ENCODE measurements at regions not wholly inside any gene's neighbourhood (a gene's known extent, or its start where the extent isn't known, plus 50 kb on each side); places are given as distances from the start of the nearest gene placed in this dataset.

DNA sequence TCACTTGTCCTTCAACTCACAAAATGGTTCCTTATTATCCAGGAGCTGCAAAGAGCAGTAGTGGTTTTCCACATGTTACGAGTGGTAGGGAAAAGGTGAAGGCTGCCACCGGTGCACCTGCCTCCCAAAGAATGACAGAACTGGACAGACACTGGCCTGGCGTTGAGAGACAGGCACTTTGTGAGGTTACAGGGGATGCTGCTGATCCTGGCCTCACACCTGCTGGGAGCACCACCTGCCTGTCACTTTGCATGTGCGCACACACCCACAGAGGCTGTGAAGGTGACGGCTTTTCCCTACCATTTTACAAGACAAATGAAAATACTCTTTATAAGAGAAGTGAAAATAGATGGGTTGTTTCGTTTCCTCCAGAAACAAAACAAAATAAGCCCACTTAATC, 175.3 kb upstream of the B3GAT1 start:
- intact Hi-C loops (cut with DNase I; ENCODE audit: low total_unique reads) = no loop called here
- WGBS, 2 donors = 63 to 75% methylated on average over 6 of the region's 6 CpGs
- no peak for TF ChIP-seq POLR2A (IDR thresholded peaks at IDR 0.05)
- TF ChIP-seq, protein P1, sequence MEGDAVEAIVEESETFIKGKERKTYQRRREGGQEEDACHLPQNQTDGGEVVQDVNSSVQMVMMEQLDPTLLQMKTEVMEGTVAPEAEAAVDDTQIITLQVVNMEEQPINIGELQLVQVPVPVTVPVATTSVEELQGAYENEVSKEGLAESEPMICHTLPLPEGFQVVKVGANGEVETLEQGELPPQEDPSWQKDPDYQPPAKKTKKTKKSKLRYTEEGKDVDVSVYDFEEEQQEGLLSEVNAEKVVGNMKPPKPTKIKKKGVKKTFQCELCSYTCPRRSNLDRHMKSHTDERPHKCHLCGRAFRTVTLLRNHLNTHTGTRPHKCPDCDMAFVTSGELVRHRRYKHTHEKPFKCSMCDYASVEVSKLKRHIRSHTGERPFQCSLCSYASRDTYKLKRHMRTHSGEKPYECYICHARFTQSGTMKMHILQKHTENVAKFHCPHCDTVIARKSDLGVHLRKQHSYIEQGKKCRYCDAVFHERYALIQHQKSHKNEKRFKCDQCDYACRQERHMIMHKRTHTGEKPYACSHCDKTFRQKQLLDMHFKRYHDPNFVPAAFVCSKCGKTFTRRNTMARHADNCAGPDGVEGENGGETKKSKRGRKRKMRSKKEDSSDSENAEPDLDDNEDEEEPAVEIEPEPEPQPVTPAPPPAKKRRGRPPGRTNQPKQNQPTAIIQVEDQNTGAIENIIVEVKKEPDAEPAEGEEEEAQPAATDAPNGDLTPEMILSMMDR (IDR thresholded peaks at IDR 0.05) = no peak
- no peak overlapping the region for H3K4me3 ChIP-seq (ENCODE audit: low read depth, poor library complexity, severe bottlenecking)
- no peak for DNase-seq (ENCODE audit: low spot score in 2 of 2)

DNA sequence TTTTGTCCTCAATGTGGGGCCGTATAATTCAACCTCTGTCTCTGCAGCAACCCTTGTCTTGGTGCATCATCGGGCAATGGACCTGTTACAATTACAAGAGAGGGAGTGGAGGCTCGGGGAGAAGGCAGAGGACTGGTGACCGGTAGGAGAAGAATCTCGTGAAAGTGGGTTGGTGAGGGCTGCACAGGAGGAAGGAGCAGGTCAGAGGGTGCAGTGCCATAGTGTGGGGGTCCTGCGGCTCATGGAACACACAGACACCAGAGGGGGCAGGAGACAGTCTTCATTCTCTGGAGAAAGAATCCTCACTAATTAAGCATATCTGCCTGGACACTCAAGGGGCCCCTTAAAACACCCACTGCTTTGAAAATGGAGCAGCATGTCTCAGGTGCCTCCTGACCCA, 174.7 kb upstream of the B3GAT1 start:
- TF ChIP-seq, protein P1 (IDR thresholded peaks at IDR 0.05) = no peak
- TF ChIP-seq POLR2A (IDR thresholded peaks at IDR 0.05) = no peak
- WGBS, 2 donors = 78 to 83% methylated on average over 6 of the region's 6 CpGs
- intact Hi-C loops (cut with DNase I; ENCODE audit: low total_unique reads) = no loop called here
- DNase-seq (ENCODE audit: low spot score in 2 of 2) = no peak
- H3K4me3 ChIP-seq (ENCODE audit: low read depth, poor library complexity, severe bottlenecking) = no peak overlapping the region

DNA sequence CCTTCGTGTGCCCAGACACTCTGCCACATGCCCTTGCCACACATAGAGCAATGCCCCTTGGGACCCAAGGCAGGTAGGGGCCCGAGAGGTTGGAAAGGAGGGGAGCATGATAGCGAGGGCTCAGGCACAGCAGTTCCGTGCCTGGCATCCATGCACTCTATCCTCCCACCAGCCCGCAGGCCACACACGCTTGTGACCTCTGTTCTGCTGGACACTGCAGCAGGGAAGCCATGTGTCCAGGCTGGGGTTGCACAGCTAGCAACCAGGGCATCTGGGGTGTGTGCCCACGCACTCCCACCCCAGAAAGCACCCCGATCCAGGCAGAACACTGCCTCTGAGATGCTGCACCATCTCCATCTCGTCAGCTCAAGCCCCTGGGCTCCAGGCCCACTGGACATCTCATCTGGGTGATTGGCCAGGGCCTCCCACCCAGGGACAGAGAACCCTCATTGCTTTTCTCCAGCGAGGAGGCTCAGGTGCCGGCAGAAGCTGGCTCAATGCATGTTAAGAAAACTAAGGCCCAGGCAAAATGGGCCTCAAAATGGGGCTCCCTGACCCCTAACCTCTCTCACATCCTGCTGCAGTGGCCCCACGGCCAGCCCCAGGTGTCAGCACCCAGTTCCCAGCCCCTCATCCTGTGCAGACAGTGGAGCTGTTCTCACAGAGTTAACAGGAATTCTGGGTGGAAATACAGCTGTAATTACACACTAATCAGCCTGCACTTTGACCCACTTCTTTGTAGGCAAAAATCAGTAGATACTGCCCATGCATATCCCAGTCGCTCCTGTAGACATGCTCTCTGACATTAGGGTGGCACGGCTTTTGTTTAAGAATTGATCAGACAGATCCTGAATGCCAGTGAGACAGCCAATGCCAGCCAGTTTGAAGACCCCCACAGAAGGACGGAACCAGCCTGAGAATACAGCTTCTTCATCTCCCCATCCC, 173.9 kb upstream of the B3GAT1 start:
- DNase-seq (ENCODE audit: low spot score in 2 of 2) = no peak
- intact Hi-C loops (cut with DNase I; ENCODE audit: low total_unique reads) = no loop called here
- TF ChIP-seq, protein P1 (IDR thresholded peaks at IDR 0.05) = no peak
- TF ChIP-seq POLR2A (IDR thresholded peaks at IDR 0.05) = no peak
- 85 to 86% methylated on average over 14 to 15 of the region's 15 CpGs for WGBS, 2 donors
- H3K4me3 ChIP-seq (ENCODE audit: low read depth, poor library complexity, severe bottlenecking) = no peak overlapping the region

DNA sequence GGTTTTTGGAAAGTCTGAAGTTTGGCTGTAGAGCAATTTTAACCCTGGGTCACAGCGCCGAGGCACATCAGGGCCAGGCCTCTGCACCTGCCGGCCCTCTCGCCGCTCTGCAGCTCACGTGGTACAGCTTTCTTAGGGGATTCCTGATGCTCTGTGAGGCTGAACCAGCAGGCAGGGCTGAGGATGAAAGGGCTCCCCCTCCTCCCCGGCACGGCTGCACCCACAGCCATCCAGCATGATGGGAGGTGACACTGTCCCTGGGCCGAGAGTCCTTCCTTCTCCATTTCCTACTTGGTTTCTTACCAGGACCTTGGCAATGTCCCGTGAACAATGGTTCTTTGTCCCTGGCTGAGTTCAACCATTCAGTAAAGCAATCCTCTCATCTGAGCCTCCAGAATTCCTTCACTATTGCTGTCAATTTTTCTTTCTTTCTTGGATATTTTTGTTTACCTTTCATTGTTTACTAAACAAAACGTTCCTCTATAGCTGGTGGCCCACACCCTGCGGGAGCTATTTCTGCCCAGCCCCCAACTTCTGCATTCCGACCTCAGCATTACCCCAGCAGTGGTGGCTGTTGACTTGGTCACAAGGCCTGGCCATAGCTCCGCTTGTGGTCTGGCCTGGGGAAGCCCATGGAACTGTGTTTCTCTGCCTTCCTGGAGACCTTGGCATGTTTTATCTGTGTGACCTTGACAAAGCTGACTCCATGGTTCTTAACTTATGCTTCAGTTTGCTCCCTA, 172.8 kb upstream of the B3GAT1 start:
- no peak overlapping the region for H3K4me3 ChIP-seq (ENCODE audit: low read depth, poor library complexity, severe bottlenecking)
- DNase-seq (ENCODE audit: low spot score in 2 of 2) = no peak
- intact Hi-C loops (cut with DNase I; ENCODE audit: low total_unique reads) = no loop called here
- WGBS, 2 donors = 51 to 62% methylated on average over 14 of the region's 14 CpGs
- TF ChIP-seq, protein P1 (IDR thresholded peaks at IDR 0.05) = no peak
- TF ChIP-seq POLR2A (IDR thresholded peaks at IDR 0.05) = no peak

DNA sequence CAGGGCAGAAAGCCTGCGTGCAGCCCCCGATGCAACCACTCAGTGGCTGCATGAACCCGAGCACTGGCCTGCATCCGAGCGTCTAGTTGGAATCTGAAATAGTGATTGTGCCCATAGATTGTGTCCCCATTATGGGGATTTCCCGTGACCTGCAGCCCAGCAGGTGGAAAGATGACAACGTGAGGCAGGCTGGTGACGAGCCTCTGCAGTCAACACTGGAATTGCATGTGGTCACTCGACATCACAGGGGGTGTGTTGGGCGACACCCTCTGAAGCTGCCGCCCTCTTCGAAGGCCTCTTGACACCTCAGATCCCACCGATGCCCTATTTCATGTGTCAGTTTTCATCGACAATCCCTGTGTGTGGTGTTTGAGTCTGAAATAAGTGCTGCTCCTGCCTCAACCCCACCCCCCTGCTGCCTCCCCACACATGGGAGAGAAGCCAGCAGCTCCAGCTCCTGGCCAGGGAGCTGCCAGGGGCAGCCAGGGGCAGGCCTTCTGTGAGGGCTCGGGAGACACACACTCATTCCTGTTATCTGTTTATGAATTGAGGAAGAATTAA, 172.0 kb upstream of the B3GAT1 start:
- intact Hi-C loops (cut with DNase I; ENCODE audit: low total_unique reads) = no loop called here
- TF ChIP-seq POLR2A (IDR thresholded peaks at IDR 0.05) = no peak
- TF ChIP-seq, protein P1 (IDR thresholded peaks at IDR 0.05) = no peak
- no peak overlapping the region for H3K4me3 ChIP-seq (ENCODE audit: low read depth, poor library complexity, severe bottlenecking)
- WGBS, 2 donors = 73 to 74% methylated on average over 15 of the region's 15 CpGs
- DNase-seq (ENCODE audit: low spot score in 2 of 2) = no peak

Measured in lower leg skin (tissue), 4 donors.